ENCODE measurements at regions not wholly inside any gene's neighbourhood (a gene's known extent, or its start where the extent isn't known, plus 50 kb on each side); places are given as distances from the start of the nearest gene placed in this dataset.

DNA sequence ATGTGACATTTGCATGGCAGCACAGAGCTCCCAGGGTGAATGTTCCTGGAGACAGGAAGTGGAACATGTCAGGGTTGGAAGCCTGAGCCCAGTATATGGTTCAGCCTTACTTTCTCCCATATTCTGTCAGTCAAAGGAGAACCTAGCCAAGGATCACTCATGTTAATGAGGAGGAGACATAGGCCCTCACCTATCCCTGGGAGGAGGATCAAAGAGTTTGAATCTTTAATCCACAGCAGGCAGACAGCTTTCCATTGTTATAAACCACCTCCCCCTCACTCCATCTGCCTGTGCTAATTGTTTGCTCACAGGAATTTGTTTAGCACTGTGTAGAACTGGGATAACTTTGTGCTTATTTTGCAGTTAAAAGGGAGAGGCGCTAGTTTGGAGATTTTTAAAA, 1069.1 kb downstream of the EFNB2 start:
- no peak for DNase-seq (ENCODE audit: extremely low spot score in 2 of 2)
- Histone ChIP-seq H3K9me3 (no peaks in the 10 kb centered on the region), H3K36me3 (no peaks in the 10 kb centered on the region), H3K27ac (no peak overlapping the region), H3K4me3 (no peak overlapping the region), H3K27me3 (no peaks in the 10 kb centered on the region), H3K4me1 (no peaks in the 10 kb centered on the region)
- TF ChIP-seq CTCF (IDR thresholded peaks at IDR 0.05) (no peak), POLR2A (IDR thresholded peaks at IDR 0.05) (no peak), POLR2AphosphoS5 (IDR thresholded peaks at IDR 0.05; ENCODE audit: insufficient read depth in 1 of 2, low read depth in 1 of 2) (no peak)
- intact Hi-C loops (cut with DNase I), result no loop called here

- Histone ChIP-seq H3K9me3 (no peaks in the 10 kb centered on the region), H3K27me3 (no peaks in the 10 kb centered on the region), H3K36me3 (no peaks in the 10 kb centered on the region), H3K4me3 (no peak within 1 kb of the TSS), H3K27ac (no peak within 1 kb of the TSS), H3K4me1 (no peaks in the 10 kb centered on the region)
- intact Hi-C loops (cut with DNase I), result no loop called here
- no peak for DNase-seq (ENCODE audit: extremely low spot score in 2 of 2)
- no peak for TF ChIP-seq CTCF (IDR thresholded peaks at IDR 0.05)
- no peak for TF ChIP-seq POLR2A (IDR thresholded peaks at IDR 0.05)
- no peak for TF ChIP-seq POLR2AphosphoS5 (IDR thresholded peaks at IDR 0.05; ENCODE audit: insufficient read depth in 1 of 2, low read depth in 1 of 2)
Measured at GRCh38 chr13:105465745-105466144, 1069.7 kb downstream of the EFNB2 start, which contains the start of gene DAOA. TSS of gene DAOA (plus strand) at chr13:105466045.

DNA sequence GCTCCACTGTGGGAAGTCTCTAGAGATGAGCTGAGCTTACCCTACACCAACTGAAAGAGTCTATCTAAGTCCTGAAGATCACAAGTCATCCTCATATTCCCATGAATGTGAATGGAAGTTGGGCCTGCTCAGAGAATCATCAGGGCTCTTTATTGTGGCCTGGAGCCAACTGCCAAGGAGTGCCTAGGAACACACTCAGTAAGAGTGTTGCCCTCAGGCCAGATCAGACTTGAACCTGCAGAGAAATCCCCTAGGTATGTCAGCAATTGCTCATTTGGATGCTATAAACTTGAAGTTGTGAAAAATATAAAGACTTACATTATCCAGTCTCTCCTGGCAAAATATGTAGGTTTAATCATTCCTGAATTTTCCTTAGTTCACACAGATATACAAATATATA, 1070.2 kb downstream of the EFNB2 start:
- Histone ChIP-seq H3K4me3 (no peak overlapping the region), H3K9me3 (no peaks in the 10 kb centered on the region), H3K36me3 (no peaks in the 10 kb centered on the region), H3K4me1 (no peaks in the 10 kb centered on the region), H3K27me3 (no peaks in the 10 kb centered on the region), H3K27ac (no peak overlapping the region)
- intact Hi-C loops (cut with DNase I), result no loop called here
- DNase-seq (ENCODE audit: extremely low spot score in 2 of 2), result no peak
- TF ChIP-seq CTCF (IDR thresholded peaks at IDR 0.05), result no peak
- no peak for TF ChIP-seq POLR2AphosphoS5 (IDR thresholded peaks at IDR 0.05; ENCODE audit: insufficient read depth in 1 of 2, low read depth in 1 of 2)
- TF ChIP-seq POLR2A (IDR thresholded peaks at IDR 0.05), result no peak

DNA sequence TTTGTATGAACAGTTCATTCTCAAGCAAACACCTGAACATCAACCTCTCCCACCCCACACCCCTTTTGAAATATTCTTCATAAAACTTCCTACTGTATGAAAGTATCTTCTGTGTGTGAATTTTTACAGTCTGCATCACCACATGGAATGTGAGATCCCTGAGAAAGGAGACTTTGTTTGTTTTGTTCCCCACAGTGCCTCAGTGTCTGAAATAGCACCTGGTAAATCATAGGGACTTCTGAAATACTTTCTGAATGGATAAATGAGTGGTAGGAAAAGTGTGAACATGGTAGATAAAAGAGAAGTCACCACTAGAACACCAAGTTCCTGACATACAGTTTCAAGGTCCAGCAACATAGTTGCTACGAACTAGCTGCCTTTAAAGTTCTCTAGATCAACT, 1071.2 kb downstream of the EFNB2 start:
- Histone ChIP-seq H3K36me3 (no peaks in the 10 kb centered on the region), H3K27ac (no peak overlapping the region), H3K9me3 (no peaks in the 10 kb centered on the region), H3K4me1 (no peaks in the 10 kb centered on the region), H3K4me3 (no peak overlapping the region), H3K27me3 (no peaks in the 10 kb centered on the region)
- DNase-seq (ENCODE audit: extremely low spot score in 2 of 2), result no peak
- no peak for TF ChIP-seq CTCF (IDR thresholded peaks at IDR 0.05)
- TF ChIP-seq POLR2A (IDR thresholded peaks at IDR 0.05), result no peak
- no peak for TF ChIP-seq POLR2AphosphoS5 (IDR thresholded peaks at IDR 0.05; ENCODE audit: insufficient read depth in 1 of 2, low read depth in 1 of 2)
- intact Hi-C loops (cut with DNase I), result no loop called here

DNA sequence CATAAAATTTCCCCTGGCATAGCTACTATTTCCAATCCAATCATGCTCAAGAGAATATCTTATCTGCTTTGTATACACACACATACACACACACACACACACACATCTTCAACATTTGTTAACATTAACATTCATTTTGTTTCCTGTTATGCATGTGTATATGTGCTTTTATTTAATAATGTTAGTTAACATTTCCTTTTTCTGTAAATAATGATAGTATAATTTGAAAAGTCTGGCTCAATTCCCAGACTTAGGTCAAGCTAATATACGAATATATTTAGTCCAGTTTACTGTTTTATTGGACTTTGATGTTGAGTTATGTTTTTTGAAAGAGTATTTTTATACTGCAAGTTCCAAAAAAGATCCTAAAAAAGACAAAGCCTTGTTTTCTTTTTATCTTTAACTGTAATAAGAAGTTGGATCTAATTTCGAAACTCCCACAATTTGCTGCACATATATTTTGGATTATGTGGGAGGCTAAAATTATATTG, 1072.4 kb downstream of the EFNB2 start:
- Histone ChIP-seq H3K36me3 (no peaks in the 10 kb centered on the region), H3K27me3 (no peaks in the 10 kb centered on the region), H3K4me1 (no peaks in the 10 kb centered on the region), H3K9me3 (no peaks in the 10 kb centered on the region), H3K4me3 (no peak overlapping the region), H3K27ac (no peak overlapping the region)
- no peak for TF ChIP-seq POLR2AphosphoS5 (IDR thresholded peaks at IDR 0.05; ENCODE audit: insufficient read depth in 1 of 2, low read depth in 1 of 2)
- no peak for DNase-seq (ENCODE audit: extremely low spot score in 2 of 2)
- intact Hi-C loops (cut with DNase I), result no loop called here

Measured in vagina (tissue), 2 donors.